HG02870 (cell line): ENCODE measurements at regions not wholly inside any gene's neighbourhood (a gene's known extent, or its start where the extent isn't known, plus 50 kb on each side); places are given as distances from the start of the nearest gene placed in this dataset.
"Not testable (repeated sequence)": the region's sequence is repeated elsewhere in the genome, so short reads cannot be mapped to it uniquely, and the experiment has no call there.

Experiments
- ATAC-seq: cut with Tn5 transposase; IDR thresholded peaks from one replicate; pipeline ENCODE4 v1.9.1; 2021; ENCODE audit warnings: mild to moderate bottlenecking, moderate library complexity; ENCODE audit not compliant: unreplicated experiment

GRCh38 chrX:87236830-87237440 is 280.7 kb upstream of the KLHL4 start:
- no peak for ATAC-seq

- ATAC-seq: no peak
These were observed 252.1 kb upstream of the KLHL4 start for GRCh38 chrX:87265518-87265917.

GRCh38 chrX:87272491-87272890 is 245.1 kb upstream of the KLHL4 start:
- ATAC-seq: no peak

GRCh38 chrX:87299563-87300160 is 217.9 kb upstream of the KLHL4 start:
- no peak for ATAC-seq

- no peak for ATAC-seq
These were observed 206.8 kb upstream of the KLHL4 start for GRCh38 chrX:87310780-87311179.

GRCh38 chrX:87327267-87327666 is 190.3 kb upstream of the KLHL4 start:
- ATAC-seq: no peak

GRCh38 chrX:87337267-87337666 is 180.3 kb upstream of the KLHL4 start:
- no peak for ATAC-seq

- ATAC-seq: peak; percentile 70
These were observed 179.1 kb upstream of the KLHL4 start for GRCh38 chrX:87338510-87338909.

GRCh38 chrX:87370865-87371264 is 146.7 kb upstream of the KLHL4 start:
- ATAC-seq: no peak

- ATAC-seq: no peak
These were observed 143.3 kb upstream of the KLHL4 start for GRCh38 chrX:87374324-87374723.

- no peak for ATAC-seq
These were observed 140.7 kb upstream of the KLHL4 start for GRCh38 chrX:87376896-87377295.

- ATAC-seq: no peak
These were observed 129.2 kb upstream of the KLHL4 start for GRCh38 chrX:87388381-87388780.

GRCh38 chrX:87391742-87392141 is 125.9 kb upstream of the KLHL4 start:
- ATAC-seq: no peak

GRCh38 chrX:87392369-87392768 is 125.2 kb upstream of the KLHL4 start:
- no peak for ATAC-seq

- no peak for ATAC-seq
These were observed 120.3 kb upstream of the KLHL4 start for GRCh38 chrX:87397103-87397886.

- no peak for ATAC-seq
These were observed 115.3 kb upstream of the KLHL4 start for GRCh38 chrX:87402256-87402655.

GRCh38 chrX:87403551-87403950 is 114.1 kb upstream of the KLHL4 start:
- ATAC-seq: no peak

GRCh38 chrX:87409113-87409841 is 108.3 kb upstream of the KLHL4 start:
- ATAC-seq: no peak

- ATAC-seq: no peak
These were observed 92.0 kb upstream of the KLHL4 start for GRCh38 chrX:87425618-87426017.

- no peak for ATAC-seq
These were observed 83.0 kb upstream of the KLHL4 start for GRCh38 chrX:87434618-87435017.

- not testable (repeated sequence) for ATAC-seq
These were observed 69.0 kb upstream of the KLHL4 start for GRCh38 chrX:87448613-87449012.
